LNCaP clone FGC (cell line): ENCODE measurements at regions not wholly inside any gene's neighbourhood (a gene's known extent, or its start where the extent isn't known, plus 50 kb on each side); places are given as distances from the start of the nearest gene placed in this dataset.

Experiments used
- DNase-seq: peaks from one replicate; pipeline ENCODE4 v3.0.0-alpha.2; 2011; ENCODE audit warnings: low read depth
- H3K4me3 ChIP-seq: 2 replicates; pipeline ENCODE4 v1.5.1; 2011; ENCODE audit warnings: mild to moderate bottlenecking, low read depth, low read length, control low read depth
- TF ChIP-seq, protein P1 (sequence below): IDR thresholded peaks from 2 replicates; pipeline ENCODE4 v1.5.1; 2012; ENCODE audit warnings: mild to moderate bottlenecking; ENCODE audit not compliant: control insufficient read depth, insufficient read depth; ENCODE audit errors: extremely low read depth

DNA sequence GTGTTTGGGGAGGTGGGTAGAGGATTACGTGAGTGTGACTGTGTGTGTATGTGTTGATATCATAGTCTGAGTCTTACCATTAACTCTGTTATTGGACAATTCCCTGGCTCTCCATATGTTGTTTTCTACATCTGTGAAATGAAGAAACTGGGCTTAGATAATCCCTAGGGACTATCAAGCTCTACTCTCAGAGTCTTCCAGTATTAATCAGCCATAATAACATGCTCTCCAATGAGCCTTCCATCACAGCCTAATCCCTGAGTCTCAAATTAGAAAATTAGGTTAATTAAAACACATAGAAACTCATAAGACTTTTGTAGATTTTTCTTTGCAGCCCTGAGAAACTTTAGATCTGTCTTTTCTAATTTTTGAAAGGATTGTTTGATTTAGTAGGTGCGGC is 404.2 kb upstream of the RARB start:
- no peak overlapping the region for H3K4me3 ChIP-seq
- no peak for DNase-seq
- TF ChIP-seq, protein P1, sequence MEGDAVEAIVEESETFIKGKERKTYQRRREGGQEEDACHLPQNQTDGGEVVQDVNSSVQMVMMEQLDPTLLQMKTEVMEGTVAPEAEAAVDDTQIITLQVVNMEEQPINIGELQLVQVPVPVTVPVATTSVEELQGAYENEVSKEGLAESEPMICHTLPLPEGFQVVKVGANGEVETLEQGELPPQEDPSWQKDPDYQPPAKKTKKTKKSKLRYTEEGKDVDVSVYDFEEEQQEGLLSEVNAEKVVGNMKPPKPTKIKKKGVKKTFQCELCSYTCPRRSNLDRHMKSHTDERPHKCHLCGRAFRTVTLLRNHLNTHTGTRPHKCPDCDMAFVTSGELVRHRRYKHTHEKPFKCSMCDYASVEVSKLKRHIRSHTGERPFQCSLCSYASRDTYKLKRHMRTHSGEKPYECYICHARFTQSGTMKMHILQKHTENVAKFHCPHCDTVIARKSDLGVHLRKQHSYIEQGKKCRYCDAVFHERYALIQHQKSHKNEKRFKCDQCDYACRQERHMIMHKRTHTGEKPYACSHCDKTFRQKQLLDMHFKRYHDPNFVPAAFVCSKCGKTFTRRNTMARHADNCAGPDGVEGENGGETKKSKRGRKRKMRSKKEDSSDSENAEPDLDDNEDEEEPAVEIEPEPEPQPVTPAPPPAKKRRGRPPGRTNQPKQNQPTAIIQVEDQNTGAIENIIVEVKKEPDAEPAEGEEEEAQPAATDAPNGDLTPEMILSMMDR = no peak

DNA sequence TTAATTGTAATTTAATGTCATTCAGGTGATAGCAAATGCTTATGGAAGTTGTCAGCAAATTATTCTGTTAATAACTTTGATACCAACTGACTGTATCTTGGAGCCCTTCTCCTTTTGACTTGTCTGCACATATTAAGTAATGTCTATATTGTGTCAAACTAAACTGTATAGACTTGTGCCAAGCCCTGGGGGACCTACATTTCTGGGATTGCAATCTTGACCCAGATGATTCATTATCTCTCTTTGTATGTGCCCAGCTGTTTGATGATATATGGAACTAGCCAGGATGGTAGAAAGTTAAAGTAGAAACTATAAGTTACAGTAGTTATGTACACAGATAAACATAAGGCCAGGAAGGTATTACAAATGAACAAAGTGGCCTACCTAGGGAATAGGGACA is 402.8 kb upstream of the RARB start:
- DNase-seq = no peak
- TF ChIP-seq, protein P1 = no peak
- H3K4me3 ChIP-seq = no peak overlapping the region

DNA sequence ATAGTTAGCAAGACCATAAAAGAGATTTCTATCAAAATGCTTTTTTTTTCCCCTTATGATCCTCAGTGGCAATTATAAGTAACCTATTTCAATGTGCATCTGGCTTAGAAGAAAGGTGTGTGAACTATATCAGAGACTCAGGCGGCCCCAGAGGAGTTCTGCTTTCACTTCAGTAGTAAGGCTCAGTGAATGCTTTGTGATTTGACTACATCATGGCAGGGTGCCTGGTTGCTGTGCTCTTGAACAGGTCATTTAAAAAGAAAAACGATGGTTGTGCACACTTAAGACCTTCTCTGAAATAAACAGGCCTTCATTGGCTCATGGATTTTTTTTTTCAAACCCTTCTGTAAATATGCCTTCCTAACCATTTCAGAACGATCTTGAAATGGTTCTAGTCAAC is 400.4 kb upstream of the RARB start:
- TF ChIP-seq, protein P1 = no peak
- no peak for DNase-seq
- no peak overlapping the region for H3K4me3 ChIP-seq

DNA sequence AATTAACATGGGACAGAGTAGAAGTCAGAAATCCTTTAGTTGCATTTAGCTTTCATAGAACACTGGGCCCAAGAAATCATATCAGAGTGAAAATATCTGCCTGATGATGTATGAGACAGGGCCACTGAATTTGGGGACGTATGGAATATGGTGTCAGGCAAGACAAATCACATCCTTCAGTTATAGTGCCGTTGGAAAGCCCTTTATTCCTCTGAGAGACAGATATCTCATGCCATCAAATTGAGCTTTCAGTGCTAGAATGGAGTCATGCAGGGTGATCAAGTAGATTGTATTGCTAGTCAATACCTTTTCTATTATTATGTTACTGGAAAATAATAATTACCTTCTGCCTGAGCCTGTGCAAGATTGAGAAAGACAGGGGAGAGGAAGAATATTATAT is 398.2 kb upstream of the RARB start:
- H3K4me3 ChIP-seq = no peak overlapping the region
- TF ChIP-seq, protein P1 = no peak
- DNase-seq = no peak

DNA sequence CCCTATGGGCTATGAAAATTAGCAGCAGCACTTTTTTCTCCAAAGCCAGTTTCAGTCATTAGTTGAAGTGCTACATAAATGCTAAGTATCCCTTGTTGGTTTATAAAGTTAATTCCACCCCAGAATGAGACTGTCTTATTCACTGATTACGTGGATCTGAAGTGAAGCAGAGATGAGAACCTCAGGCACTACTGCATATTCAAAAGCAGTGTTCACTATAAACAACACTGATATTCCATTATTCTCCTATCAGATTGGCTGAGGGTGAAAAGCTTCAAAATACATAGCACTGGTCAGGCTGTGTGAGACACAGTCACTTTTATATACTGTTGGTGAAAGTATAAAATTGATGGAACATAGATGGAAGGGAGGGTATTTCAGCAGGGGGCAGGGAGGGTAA is 395.7 kb upstream of the RARB start:
- no peak overlapping the region for H3K4me3 ChIP-seq
- TF ChIP-seq, protein P1 = no peak
- DNase-seq = no peak

DNA sequence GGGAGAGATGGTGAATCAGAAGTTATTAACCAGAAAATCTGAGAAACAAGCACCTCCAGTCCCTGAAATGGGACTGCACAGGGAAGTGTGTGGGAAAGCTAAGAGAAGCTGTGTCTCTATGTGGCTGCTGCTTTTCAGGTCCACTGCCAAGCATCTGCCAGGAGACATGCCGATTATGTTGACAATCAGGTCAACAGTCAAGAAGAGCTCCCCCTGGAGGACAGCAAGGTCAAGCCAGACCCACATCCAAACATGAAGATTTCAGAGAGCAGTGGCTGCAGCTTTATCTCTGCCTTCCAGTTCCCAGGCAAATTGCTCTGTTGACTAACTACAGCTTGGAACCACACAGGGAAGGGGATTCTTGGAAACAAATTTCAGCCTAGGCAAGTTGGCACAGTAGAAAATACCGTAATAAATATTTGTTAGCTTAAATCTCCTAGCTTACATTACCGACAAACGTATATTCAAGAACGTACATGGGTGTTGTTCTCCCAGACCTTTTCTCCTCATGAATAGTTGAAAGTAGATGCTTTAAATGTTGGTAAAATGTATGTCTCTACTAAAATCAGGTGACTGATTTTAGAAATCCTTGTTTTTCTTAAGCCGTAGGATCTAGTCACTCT is 394.5 kb upstream of the RARB start:
- TF ChIP-seq, protein P1 = peak; percentile 68
- DNase-seq = peak; percentile 46
- H3K4me3 ChIP-seq = no peak overlapping the region

DNA sequence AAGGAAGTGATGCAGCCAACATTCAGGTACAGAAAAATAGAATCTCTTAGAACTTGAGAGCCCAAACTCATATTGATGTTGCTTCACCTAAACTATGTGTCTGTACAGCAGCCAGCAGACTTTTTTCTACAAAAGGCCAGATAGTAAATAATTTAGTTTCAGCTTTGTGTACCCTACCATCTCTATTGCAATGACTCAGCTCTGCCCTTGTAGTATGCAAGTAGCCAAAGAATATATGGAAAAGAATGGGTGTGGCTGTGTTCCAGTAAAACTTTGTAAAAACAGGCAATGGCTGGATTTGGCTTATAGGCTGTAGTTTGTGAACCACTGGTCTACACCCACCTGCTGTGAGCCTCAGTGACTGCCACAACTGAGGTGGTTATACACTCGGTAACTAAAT is 392.5 kb upstream of the RARB start:
- TF ChIP-seq, protein P1 = no peak
- no peak overlapping the region for H3K4me3 ChIP-seq
- DNase-seq = no peak
